NCI-H2107 treated with DMSO at 0.1 percent for 48 hours (cell line): ENCODE measurements at regions not wholly inside any gene's neighbourhood (a gene's known extent, or its start where the extent isn't known, plus 50 kb on each side); places are given as distances from the start of the nearest gene placed in this dataset.

Source experiments
- DNase-seq: peaks from one replicate; lab custom pipeline; 2025; ENCODE audit not compliant: unreplicated experiment; lab: John Stamatoyannopoulos, UW

DNA sequence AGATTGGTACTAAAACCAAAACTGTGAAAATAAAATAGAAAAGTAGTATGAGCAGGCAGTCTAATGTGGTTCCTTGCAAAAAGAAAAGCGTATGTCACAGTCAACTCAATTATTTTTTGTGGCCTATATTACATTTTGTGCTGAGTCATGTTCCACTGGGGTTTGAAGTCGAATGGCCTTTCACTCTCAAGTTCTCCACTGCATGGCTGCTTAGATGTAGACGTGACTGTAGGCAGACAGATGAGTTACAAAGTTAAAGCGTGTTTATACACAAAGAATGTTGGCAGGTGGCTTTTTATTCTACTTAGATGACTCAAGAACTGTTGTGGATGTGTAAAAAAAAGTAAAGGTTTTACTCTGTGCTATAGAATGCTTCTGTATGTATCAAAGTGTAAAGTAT lies 133.9 kb downstream of the SLITRK6 start:
- peak; percentile 52 for DNase-seq

DNA sequence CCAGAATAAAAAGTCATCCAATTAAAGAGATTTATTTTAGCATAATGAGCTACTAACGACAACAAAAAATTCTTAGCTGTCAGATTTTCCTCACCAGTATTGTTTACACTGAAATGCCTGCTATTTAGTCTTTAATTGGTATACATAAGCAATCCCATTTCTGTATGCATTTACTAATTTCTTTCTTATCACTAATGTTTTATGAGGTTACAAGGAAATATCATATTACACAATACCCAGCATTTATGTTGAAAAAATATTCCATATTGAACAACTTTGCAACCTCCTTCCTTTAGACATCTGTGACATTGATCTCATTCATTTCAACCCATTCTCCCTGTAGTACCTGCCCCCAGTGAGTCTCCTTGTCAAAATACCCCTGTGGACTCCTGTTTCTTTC lies 135.4 kb downstream of the SLITRK6 start:
- no peak for DNase-seq

DNA sequence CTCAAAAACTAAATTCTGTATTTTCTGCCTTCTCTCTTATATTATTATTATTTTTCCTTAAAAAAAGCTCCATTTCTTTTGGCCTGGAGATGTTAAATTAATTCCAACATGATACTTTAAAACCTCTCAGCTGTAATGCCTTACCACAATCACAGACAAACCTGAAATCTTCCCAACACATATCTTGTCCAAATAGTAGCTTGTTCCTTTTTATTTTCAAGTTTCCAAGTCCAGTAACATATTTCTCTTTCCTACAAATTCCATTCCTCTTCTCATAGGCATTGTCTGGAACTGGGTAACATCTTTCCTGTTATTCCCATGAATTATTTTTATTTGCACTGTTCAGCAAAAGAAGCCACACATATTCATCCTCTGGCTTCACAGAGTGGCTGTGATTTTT lies 137.0 kb downstream of the SLITRK6 start:
- no peak for DNase-seq

DNA sequence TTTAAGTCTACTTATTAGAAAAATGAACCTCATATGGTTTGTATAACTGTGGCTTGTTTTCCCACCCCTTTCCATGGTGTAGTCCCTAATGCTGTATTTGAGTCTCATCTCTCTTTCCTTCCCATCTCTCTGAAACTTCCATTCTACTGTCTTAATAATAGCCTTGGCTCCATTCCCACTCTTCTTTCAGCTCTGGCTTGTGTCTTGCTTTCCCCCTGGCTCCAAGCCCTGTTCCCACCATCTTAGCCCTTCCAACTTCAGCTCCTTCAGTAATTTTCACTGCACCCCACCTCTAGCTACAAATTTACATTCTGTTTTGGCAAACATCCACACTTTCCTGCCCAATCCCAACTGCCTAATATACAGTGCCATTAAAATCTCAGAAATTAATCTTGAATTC lies 137.5 kb downstream of the SLITRK6 start:
- no peak for DNase-seq

DNA sequence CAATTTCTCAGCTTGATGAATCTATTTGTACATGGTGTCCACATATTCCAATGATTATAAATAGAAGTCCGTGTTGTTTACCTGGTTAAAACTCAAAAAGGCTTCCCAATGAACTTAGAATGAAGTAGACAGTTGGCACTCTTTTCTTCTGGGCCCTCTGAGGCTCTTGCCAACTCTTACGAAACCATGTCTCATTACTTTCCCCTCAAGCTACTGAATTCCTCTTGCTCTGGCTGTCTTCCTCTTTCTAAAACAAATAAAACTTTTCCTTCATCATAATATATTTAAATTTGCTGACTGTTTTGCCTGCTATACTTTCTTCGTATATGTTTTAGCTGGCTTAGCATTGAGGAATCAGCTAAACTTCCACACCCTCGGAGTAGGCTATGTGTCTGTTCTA lies 139.7 kb downstream of the SLITRK6 start:
- no peak for DNase-seq

DNA sequence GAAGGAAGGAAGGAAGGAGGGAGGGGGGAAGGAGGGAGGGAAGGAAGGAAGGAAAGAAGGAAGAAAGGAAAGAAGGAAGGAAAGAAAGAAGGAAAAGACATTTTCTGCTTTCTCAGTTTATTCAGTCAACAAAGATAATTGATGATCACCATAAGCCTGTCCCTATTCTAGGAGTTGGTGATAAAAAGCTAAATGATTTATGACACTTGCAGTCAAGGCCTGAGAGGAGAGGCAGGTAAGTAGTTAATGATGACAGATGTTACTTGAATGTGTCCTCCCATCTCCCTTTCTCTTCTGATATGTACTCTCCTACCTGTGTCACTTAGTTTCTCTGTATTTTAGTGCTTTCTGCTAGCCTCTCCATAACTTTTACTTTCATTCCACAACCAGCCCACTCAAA lies 141.3 kb downstream of the SLITRK6 start:
- no peak for DNase-seq

DNA sequence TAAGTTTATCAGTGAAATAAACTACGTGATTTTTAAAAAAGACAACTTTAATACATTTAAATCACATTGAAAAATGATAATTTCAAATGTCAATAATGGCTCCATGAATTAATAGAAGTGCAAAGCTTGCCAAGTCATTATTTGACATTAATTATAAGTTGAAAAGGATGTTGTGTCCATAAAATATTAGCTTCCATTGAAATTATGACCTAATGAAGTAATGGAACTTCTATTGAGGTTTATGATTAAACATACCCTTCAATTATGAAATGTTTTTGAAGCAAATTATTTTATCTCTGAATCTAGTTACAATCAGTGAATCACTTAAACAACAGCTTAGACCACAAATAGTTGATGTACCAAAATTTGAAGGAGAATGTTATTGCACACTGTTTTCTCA lies 144.2 kb downstream of the SLITRK6 start:
- DNase-seq = no peak

DNA sequence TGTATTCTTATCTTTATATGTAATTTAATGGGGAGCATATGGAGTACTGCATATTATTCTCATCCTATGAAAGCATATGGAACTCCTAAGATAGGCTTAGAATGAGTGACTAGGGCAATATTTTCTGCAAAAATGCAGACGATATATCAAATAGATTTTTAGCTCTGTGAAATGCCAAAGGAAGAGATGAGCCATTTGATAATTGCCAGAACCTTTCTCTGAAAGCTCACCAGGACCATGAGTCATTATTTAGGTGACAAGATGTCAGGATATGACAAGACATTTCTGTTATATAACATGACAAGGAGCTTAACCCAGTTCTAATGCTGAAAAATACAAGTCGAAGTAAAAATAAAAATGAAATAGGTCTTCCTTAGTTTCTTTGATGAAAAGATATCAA lies 145.0 kb downstream of the SLITRK6 start:
- DNase-seq = no peak

DNA sequence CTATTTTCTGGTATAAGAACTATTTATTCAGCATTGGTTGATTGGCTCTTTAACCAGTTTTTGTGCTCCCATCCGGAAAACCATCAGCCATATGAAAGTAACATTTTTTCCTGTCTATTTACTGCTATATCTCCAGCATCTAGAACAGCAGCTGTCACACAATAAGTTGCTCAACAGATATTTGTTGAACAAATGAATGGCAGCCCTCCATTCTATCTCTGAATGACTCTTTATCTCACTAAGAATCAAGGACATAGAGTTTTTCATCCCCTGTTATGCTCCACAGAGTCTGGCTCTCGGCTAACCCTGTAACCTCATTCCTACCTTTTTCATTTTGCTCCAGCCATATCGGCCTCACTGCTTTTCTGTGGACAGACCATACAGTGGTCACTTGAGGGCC lies 145.5 kb downstream of the SLITRK6 start:
- no peak for DNase-seq

DNA sequence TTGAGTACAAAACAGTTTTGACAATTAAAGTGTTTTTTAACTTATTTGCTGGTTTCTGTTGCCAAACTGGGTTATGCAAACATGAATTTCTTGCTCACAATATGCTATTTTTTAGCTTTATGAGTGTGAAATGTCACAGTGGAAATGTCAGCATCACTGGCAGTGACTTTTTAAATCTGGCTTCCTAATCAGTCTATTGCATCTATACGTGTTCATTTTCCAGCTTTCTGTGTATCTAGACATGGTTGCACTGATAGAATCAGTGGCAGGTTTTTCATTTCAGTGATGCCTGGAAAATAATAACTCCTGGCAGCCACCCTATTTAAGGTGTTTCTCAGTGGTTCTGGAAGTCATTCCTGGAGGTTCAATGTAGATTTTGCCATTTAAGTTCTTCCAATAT lies 146.7 kb downstream of the SLITRK6 start:
- no peak for DNase-seq

DNA sequence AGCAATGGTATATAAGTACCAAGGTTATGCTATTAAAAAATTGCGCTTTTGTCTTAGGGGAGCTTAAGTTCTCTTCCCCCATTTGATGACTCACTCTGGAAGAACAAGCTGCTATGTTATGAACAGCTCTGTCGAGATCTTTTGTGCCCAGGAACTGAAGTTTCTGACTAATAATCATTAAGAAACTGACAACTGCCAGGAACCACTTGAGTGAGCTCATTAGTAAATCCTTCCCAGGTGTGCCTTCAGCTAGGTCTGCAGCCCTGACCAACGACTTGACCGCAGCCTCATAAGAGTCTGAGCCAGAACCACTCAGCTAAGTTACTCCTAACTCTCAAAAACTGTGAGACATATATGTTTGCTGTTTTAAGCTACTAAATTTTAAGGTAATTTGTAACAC lies 147.8 kb downstream of the SLITRK6 start:
- DNase-seq = no peak

DNA sequence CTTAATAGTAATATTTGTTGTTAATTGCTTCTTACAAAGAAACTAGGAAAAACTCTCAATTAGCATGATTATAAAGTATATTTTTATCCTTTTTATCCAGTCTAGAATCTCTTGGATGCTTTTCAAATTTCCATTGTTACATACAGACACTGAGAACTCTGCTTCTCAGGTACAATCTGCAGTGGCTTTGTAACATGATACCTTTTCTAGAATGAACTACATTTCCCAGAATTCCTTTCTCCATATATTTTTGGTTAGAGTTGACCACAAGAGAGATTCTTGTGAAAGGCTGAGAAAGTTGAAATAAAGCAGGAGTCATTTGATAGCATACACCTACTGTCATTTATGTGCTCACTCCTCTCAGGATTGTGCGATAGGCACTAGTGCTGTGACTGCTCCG lies 148.6 kb downstream of the SLITRK6 start:
- peak; percentile 16 for DNase-seq

DNA sequence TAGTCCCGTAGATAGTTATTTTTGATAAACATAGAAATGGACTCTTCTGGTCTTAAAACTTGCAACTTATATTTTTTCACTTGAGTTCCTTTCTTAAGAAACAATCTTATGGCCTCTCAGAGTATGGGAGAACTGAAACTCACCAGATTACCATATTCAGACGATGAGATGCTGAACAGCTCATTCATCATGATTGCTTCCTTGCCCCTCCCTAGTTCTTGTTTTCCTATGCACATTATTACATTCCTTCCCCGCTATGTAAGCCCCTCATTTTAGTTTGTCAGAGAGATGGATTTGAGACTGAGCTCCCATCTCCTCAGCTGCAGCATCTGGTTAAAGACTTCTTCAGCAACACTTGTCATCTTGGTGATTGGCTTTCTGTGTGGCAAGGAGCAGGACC lies 158.5 kb downstream of the SLITRK6 start:
- no peak for DNase-seq

DNA sequence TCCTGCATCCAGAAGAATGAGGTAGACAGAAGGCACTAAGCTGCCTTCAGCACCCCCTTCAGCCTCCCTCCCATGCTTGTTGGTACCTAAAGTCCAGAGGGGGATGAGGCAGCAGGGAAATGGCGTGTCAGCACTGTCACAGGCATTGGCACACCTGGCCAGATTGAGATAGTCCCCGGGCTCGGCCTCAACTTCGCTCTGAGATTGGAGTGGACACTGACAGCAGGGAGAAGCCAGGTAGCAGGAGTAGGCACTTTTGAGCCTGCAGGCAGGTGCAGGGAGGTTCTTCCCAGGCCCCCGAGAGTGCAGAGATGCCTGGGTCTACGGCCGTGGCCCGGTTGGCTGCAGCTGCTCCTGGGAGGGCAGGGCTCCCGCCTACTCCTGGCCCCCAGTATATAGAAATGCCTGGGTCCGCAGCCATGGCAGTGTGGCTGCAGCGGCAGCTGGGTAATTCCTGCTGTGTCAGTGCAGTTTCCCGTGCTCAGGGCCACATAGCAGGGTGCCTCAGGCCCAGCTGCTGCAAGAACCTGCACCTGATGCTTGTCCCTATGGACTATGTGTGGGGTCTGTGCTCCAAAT lies 160.3 kb downstream of the SLITRK6 start:
- DNase-seq = no peak

DNA sequence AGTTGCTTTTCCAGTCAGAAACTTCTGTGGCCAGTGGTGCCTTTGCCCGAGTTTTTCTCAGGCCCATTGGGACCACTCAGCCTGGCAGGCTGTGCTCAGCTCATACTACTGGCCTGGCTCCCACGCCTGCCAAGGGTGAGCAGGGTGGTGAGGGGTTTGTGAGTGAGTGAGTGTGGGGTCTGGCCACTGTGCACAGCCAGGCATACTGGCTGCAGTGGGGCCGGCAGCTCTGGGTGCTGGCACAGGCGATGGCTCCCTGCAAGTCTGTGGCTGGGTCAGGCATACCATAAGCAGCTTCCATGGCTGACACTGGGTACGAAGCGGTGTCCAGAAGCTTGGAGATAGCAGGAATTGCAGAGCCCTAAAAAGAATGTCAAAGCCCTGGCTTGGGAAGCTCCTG lies 161.0 kb downstream of the SLITRK6 start:
- no peak for DNase-seq

DNA sequence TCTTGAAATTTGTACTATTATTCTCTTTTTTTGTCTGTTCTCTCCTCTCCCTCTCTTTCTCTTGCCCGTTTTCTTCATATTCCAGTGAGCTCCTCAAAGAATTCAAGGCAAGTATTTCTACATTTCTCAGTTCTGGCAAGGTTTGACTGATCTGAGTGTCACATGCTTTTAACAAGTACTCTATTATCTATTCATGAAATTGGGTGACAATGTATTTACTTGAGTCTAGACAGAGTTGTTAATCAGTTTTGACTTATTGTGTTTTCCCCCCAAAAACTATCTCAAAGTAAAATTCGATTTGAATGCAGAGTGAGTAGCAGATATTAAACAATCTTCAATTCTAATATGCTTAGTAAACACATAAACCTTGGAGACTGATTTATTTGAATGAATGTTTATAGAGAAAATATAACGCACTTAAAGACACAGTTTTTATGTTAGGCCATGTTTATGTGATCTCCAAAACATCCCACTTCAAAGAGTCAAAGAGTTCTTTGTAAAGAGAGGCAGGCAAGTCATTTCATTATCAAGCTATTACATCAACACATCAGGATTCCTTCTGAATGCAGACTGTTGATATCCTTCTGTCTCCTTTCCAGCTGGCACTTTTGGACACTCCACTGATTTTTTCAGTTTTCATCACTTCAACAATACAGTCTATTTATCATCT lies 166.6 kb downstream of the SLITRK6 start:
- no peak for DNase-seq

DNA sequence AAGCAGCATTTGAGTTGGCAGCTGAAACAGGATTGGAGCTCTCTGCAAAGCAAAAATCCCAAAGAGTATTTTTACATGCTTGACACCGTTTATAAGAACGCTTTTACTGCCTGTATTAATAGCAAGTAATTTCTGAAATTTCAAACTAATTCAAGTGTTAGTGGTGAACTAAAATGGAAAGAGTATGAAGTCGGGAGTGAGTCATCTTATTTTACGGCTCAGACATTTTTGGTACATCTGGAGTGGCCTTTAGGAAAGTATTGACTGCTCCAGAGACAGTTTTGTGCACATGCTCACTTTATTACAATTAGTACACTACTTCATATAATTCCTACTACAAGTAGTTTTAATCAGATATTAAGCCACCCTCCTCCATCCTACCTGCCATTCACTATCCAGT lies 167.4 kb downstream of the SLITRK6 start:
- DNase-seq = no peak

DNA sequence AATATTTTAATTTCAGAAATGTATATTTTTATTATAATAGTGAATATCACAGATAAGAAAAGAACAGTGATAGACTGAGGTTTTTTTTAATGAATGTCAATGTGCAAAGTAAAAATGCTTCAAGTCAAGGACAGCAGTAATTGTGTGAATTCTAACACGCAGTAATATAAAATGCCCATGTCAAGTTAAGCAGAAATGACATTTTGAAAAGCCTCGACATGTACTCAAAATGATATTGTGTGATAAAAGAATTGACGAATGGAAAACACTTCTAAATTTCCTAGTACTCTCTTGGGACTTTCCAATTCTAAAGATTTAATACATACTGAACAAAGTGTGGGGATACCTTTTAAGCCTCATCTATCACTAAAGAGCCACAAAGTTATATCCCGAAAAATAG lies 172.6 kb downstream of the SLITRK6 start:
- DNase-seq = no peak

DNA sequence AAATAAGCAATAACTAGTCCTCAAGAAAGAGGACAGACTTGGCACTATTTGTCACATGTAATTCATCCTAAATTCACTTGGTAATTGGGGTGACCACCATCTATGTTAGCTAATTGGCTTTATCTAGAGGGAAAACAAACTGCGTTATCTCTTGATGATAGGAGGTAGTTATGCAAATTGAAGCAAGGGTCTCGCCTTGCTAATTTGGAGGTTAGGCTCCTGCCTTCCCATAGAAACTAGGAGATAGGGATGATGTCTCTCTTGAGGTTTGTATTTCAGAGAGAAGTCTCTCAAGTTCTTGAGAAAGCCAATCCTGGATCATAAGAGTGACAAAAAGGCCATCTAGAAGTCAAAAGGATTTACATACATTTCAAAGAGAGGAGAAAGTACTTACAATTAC lies 179.9 kb downstream of the SLITRK6 start:
- DNase-seq = no peak

DNA sequence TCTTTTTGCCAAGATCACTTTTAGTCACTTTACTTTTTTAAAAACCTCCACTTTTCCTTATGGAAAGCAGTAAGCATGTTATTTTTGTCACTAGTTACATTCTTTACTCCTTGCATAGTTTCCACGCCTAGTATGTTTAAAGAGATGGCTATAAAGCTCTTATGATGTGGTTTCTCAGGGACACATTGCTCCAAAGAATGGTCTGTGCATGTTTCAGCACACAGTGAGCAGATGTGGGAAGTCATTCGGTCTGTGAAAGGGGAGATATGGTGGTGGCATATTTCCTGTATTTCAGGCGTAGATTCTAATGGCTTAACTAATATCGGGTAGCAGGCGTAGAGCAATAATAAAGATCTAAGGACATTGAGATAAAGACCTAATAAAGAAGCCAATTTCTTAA lies 180.7 kb downstream of the SLITRK6 start:
- DNase-seq = no peak

DNA sequence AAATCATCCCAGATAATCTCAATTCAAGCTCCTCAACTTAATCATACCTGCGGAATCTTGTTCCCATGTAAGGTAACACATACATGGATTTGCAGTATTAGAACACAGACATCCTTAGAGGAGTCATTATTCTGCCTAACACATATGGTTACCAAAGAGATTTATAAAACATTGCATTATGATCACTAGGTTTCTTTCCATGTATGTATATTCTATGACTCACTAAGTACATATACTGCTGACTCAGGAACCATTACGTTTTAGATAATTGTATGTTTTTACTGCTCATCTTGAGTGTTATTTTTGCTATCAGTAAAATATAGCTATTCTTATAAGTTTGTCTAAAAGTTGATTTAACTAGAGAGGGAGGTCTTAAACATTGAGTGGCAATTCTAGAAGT lies 182.9 kb downstream of the SLITRK6 start:
- no peak for DNase-seq

DNA sequence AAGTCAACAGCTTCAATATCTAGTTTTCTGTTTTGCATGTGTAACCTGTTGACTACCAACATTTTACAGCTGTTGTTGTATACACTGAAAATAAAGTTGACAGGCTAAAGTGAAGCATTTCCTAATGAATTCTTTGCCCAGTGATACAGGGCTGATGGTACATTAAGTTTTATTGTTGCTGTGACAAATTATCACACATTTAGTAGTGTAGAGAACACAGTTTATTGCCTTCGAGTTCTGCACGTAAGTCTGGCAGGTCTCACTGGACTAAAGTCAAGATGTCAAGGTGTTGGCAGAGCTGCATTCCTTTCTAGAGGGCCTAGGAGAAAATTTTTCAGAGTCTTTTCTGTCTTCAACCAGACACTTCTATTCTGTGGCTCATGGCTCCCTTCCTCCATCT lies 184.2 kb downstream of the SLITRK6 start:
- DNase-seq = no peak

DNA sequence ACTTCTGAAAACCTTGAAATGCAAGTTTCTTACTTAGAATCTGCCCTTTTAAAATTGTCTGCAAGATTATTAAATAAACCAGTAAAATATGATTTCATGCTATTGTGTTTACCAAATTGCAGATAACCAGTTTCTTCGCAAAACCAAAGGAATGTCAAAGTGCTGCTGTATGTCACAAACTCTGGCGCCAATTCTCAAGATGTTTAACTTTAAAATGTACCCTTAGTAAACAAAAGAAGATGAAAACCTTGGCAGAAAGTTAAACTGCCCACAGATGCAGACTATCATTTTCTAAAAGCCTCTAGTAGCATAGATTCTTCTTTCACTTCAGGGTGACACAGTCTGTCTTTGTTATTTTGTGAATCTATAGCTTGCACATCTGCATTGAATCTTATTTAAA lies 189.2 kb downstream of the SLITRK6 start:
- DNase-seq = no peak
